ENCODE measurements at regions not wholly inside any gene's neighbourhood (a gene's known extent, or its start where the extent isn't known, plus 50 kb on each side); places are given as distances from the start of the nearest gene placed in this dataset.

DNA sequence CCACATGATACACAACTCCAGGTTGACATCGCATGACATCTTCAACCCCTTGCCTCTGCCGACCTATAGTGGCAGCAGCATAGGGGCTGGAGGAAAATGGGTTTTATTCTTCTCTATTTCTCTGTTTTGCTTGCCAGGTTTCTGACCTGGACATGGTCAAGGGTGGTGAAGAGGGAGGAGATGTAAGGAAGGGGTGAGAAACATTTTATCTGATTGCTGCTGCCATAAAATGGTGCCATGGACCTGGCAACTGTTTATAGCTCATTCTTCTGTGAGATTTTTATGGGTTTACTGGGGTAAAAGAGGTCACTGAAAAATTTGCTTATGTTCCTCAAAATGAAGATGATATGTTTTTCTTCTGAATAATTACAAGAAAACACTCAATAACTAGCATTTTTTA, 266.7 kb upstream of the FOXQ1 start:
- TF ChIP-seq CTCF (IDR thresholded peaks at IDR 0.05) (no peak), EZH2 (IDR thresholded peaks at IDR 0.05) (no peak), EZH2phosphoT487 (IDR thresholded peaks at IDR 0.05) (no peak)
